Breast epithelium (tissue), 3 donors: ENCODE measurements at regions not wholly inside any gene's neighbourhood (a gene's known extent, or its start where the extent isn't known, plus 50 kb on each side); places are given as distances from the start of the nearest gene placed in this dataset.

Experiments used
- POLR2A ChIP-seq: fragments of 450-650 bp; IDR thresholded peaks from one replicate; pipeline ENCODE4 v1.6.1; 2016; ENCODE audit warnings: antibody characterized with exemption, mild to moderate bottlenecking, moderate library complexity
- POLR2AphosphoS5 ChIP-seq, 3 donors: sonication (generic); formaldehyde crosslinking; IDR thresholded peaks; one replicate each; pipeline ENCODE4 v1.6.1; 2017; ENCODE audit warnings: antibody characterized with exemption in 3 of 3
- TF ChIP-seq, protein P1 (sequence below), 3 donors: fragments of 450-650 bp; IDR thresholded peaks; one replicate each; pipeline ENCODE4 v1.5.1; 2016 to 2017; ENCODE audit warnings: antibody characterized with exemption in 3 of 3, mild to moderate bottlenecking in 3 of 3, moderate library complexity in 3 of 3

DNA sequence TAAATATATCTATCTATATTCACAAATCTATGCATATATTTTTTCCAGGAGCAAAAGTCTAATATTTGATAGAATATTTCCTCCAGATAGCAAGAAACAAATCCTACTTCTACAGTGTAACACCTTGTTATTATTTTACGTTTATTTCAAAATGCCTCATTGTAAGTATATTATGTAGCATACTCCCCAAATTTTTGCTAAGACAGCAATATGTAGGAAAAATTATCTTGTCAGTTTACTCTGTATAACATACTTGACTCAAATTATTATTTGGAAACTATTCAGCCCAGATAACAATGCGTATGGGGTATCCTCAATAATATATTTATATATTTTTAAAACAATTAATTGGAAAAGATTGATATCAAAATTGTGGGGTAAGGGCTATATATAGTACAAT is 313.2 kb downstream of the NR4A2 start:
- TF ChIP-seq, protein P1, sequence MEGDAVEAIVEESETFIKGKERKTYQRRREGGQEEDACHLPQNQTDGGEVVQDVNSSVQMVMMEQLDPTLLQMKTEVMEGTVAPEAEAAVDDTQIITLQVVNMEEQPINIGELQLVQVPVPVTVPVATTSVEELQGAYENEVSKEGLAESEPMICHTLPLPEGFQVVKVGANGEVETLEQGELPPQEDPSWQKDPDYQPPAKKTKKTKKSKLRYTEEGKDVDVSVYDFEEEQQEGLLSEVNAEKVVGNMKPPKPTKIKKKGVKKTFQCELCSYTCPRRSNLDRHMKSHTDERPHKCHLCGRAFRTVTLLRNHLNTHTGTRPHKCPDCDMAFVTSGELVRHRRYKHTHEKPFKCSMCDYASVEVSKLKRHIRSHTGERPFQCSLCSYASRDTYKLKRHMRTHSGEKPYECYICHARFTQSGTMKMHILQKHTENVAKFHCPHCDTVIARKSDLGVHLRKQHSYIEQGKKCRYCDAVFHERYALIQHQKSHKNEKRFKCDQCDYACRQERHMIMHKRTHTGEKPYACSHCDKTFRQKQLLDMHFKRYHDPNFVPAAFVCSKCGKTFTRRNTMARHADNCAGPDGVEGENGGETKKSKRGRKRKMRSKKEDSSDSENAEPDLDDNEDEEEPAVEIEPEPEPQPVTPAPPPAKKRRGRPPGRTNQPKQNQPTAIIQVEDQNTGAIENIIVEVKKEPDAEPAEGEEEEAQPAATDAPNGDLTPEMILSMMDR (IDR thresholded peaks at IDR 0.05) = no peak
- TF ChIP-seq POLR2A = no peak
- TF ChIP-seq POLR2AphosphoS5 (IDR thresholded peaks at IDR 0.05) = no peak
